A549 (cell line): ENCODE measurements at regions not wholly inside any gene's neighbourhood (a gene's known extent, or its start where the extent isn't known, plus 50 kb on each side); places are given as distances from the start of the nearest gene placed in this dataset.

Source experiments
- ATAC-seq, 2 experiments: fragments of 200-7000 bp in 1 of 2; fragments of >200 bp in 1 of 2; cut with Nextera tagmentation in 1 of 2; cut with Tn5 transposase in 1 of 2; 3 replicates each; pipeline versions ENCODE4 v1.8.0 to v1.9.1; 2018 to 2020; ENCODE audit warnings: mild to moderate bottlenecking in 1 of 2, moderate library complexity in 1 of 2
- CTCF ChIA-PET: fragments of 300-600 bp; sonication (Branson Sonifier 250); formaldehyde crosslinking; extraction: SDS; loops from one replicate; lab custom pipeline; 2021; ENCODE audit warnings: antibody characterized with exemption, inconsistent platforms; lab: Yijun Ruan, JAX
- POLR2A ChIA-PET: fragments of 350-600 bp; formaldehyde crosslinking; extraction: SDS; loops from one replicate; lab custom pipeline; 2021; ENCODE audit warnings: antibody characterized with exemption, inconsistent platforms; lab: Yijun Ruan, JAX
- DNase-seq, 2 experiments: peaks; one replicate each; pipeline versions ENCODE4 v3.0.0 to v3.0.0-alpha.2; 2011 to 2016; ENCODE audit warnings: low read depth in 1 of 2, low spot score in 1 of 2
- FAIRE-seq: peaks from 2 replicates; lab custom pipeline; 2011; peaks lifted over from hg19 to GRCh38; lab: Jason Lieb, UNC
- H3K27ac ChIP-seq, 2 experiments: fragments of >200 bp; sonication (Bioruptor Twin); formaldehyde crosslinking; 3 replicates each; pipeline ENCODE4 v1.5.1; 2016 to 2017
- H3K4me1 ChIP-seq: fragments of >200 bp; sonication (Bioruptor Twin); formaldehyde crosslinking; 3 replicates; pipeline ENCODE4 v1.6.1; 2016
- H3K4me2 ChIP-seq: fragments of >200 bp; sonication (Bioruptor Twin); formaldehyde crosslinking; 3 replicates; pipeline ENCODE4 v1.6.1; 2016
- H3K4me3 ChIP-seq: fragments of >200 bp; sonication (Bioruptor Twin); formaldehyde crosslinking; 3 replicates; pipeline ENCODE4 v1.5.1; 2016
- H3K9me3 ChIP-seq: fragments of >200 bp; sonication (Bioruptor Twin); formaldehyde crosslinking; 3 replicates; pipeline ENCODE4 v1.6.1; 2016
- ATOH8 ChIP-seq: fragments of 250-450 bp; sonication (Bioruptor Pico); IDR thresholded peaks from 2 replicates; pipeline ENCODE4 v1.5.0; 2020; ENCODE audit warnings: low read depth, mild to moderate bottlenecking, moderate library complexity
- BCL3 ChIP-seq: fragments of >200 bp; sonication (Bioruptor Twin); formaldehyde crosslinking; IDR thresholded peaks from 3 replicates; pipeline ENCODE4 v1.6.1; 2016
- BHLHE40 ChIP-seq: IDR thresholded peaks from 2 replicates; pipeline ENCODE4 v1.6.1; 2012; ENCODE audit warnings: low read depth, low read length, inconsistent platforms
- CBX2 ChIP-seq: fragments of 200-600 bp; sonication (generic); IDR thresholded peaks from 2 replicates; pipeline ENCODE4 v1.6.1; 2016; ENCODE audit warnings: low read depth, mild to moderate bottlenecking, borderline replicate concordance
- CBX8 ChIP-seq: fragments of 200-600 bp; sonication (generic); IDR thresholded peaks from 2 replicates; pipeline ENCODE4 v1.6.1; 2016
- CEBPB ChIP-seq, 2 experiments: fragments of >200 bp in 1 of 2; sonication (Bioruptor Twin) in 1 of 2; formaldehyde crosslinking in 1 of 2; IDR thresholded peaks; 2 replicates each; pipeline ENCODE4 v1.6.1; 2012 to 2016
- CHD4 ChIP-seq: fragments of 200-600 bp; sonication (generic); IDR thresholded peaks from 2 replicates; pipeline ENCODE4 v1.6.1; 2016; ENCODE audit warnings: antibody characterized with exemption, mild to moderate bottlenecking, borderline replicate concordance
- EHF ChIP-seq: fragments of 250-450 bp; sonication (Bioruptor Pico); IDR thresholded peaks from 2 replicates; pipeline ENCODE4 v1.5.0; 2020; ENCODE audit warnings: mild to moderate bottlenecking
- EP300 ChIP-seq, 2 experiments: fragments of >200 bp; sonication (Bioruptor Twin); formaldehyde crosslinking; IDR thresholded peaks; 2 replicates in 1 of 2; 3 replicates in 1 of 2; pipeline ENCODE4 v1.6.1; 2016 to 2017
- FOSB ChIP-seq: fragments of 250-450 bp; sonication (Bioruptor Pico); IDR thresholded peaks from 2 replicates; pipeline ENCODE4 v1.5.0; 2020; ENCODE audit warnings: mild to moderate bottlenecking, moderate library complexity
- FOSL2 ChIP-seq, 2 experiments: fragments of 450-650 bp in 1 of 2; fragments of >200 bp in 1 of 2; sonication (Bioruptor Twin) in 1 of 2; formaldehyde crosslinking; IDR thresholded peaks; 2 replicates each; pipeline versions ENCODE4 v1.5.0 to v1.6.1; 2016 to 2020; ENCODE audit warnings: mild to moderate bottlenecking in 1 of 2, moderate library complexity in 1 of 2
- GATA3 ChIP-seq: IDR thresholded peaks from 2 replicates; pipeline ENCODE4 v1.6.1; 2012; ENCODE audit warnings: borderline replicate concordance
- HDAC2 ChIP-seq: fragments of 200-600 bp; sonication (generic); IDR thresholded peaks from 2 replicates; pipeline ENCODE4 v1.6.1; 2016
- HES2 ChIP-seq: fragments of >200 bp; sonication (Bioruptor Twin); formaldehyde crosslinking; IDR thresholded peaks from 2 replicates; pipeline ENCODE4 v1.6.1; 2016
- HOXA7 ChIP-seq: fragments of 250-450 bp; sonication (Bioruptor Pico); IDR thresholded peaks from 2 replicates; pipeline ENCODE4 v1.5.0; 2020; ENCODE audit warnings: mild to moderate bottlenecking, moderate library complexity
- HOXB13 ChIP-seq: fragments of 250-450 bp; sonication (Bioruptor Pico); IDR thresholded peaks from 2 replicates; pipeline ENCODE4 v1.5.0; 2020; ENCODE audit warnings: low read depth, mild to moderate bottlenecking, moderate library complexity
- HOXB5 ChIP-seq: fragments of 250-450 bp; sonication (Bioruptor Pico); IDR thresholded peaks from 2 replicates; pipeline ENCODE4 v1.5.0; 2020; ENCODE audit warnings: mild to moderate bottlenecking, moderate library complexity
- JUN ChIP-seq, 2 experiments: fragments of >200 bp; sonication (Bioruptor Twin); formaldehyde crosslinking; IDR thresholded peaks; 2 replicates in 1 of 2; 3 replicates in 1 of 2; pipeline ENCODE4 v1.6.1; 2016 to 2017
- JUNB ChIP-seq: fragments of >200 bp; sonication (Bioruptor Twin); formaldehyde crosslinking; IDR thresholded peaks from 2 replicates; pipeline ENCODE4 v1.6.1; 2016
- MAFK ChIP-seq: fragments of 450-650 bp; IDR thresholded peaks from 2 replicates; pipeline ENCODE4 v1.6.1; 2014; ENCODE audit not compliant: partially characterized antibody
- MAX ChIP-seq: IDR thresholded peaks from 2 replicates; pipeline ENCODE4 v1.6.1; 2012
- NPAS2 ChIP-seq: fragments of 250-450 bp; sonication (Bioruptor Pico); IDR thresholded peaks from 2 replicates; pipeline ENCODE4 v1.8.0; 2022; ENCODE audit warnings: mild to moderate bottlenecking, moderate library complexity, borderline replicate concordance
- PBX3 ChIP-seq: IDR thresholded peaks from 2 replicates; pipeline ENCODE4 v1.6.1; 2012
- RAD21 ChIP-seq, 2 experiments: fragments of >200 bp in 1 of 2; sonication (Bioruptor Twin) in 1 of 2; formaldehyde crosslinking in 1 of 2; IDR thresholded peaks in 1 of 2; conservative IDR thresholded peaks in 1 of 2; 2 replicates in 1 of 2; 3 replicates in 1 of 2; pipeline ENCODE4 v1.6.1; 2012 to 2018; ENCODE audit warnings: inconsistent platforms in 1 of 2
- RARB ChIP-seq: fragments of 250-450 bp; sonication (Bioruptor Pico); IDR thresholded peaks from 2 replicates; pipeline ENCODE4 v1.8.0; 2021; ENCODE audit warnings: mild to moderate bottlenecking, moderate library complexity
- RCOR1 ChIP-seq: fragments of 150-350 bp; IDR thresholded peaks from 2 replicates; pipeline ENCODE4 v1.6.1; 2014; ENCODE audit warnings: antibody characterized with exemption, low read length, low read depth
- REST ChIP-seq: fragments of 200-600 bp; sonication (generic); IDR thresholded peaks from 2 replicates; pipeline ENCODE4 v1.6.1; 2016; ENCODE audit warnings: antibody characterized with exemption, mild to moderate bottlenecking, moderate library complexity
- RFX5 ChIP-seq: fragments of 450-650 bp; IDR thresholded peaks from 2 replicates; pipeline ENCODE4 v1.7.1; 2014; ENCODE audit warnings: antibody characterized with exemption, mild to moderate bottlenecking, moderate library complexity
- RNF2 ChIP-seq: fragments of 200-600 bp; sonication (generic); IDR thresholded peaks from 2 replicates; pipeline ENCODE4 v1.6.1; 2016; ENCODE audit warnings: low read depth, mild to moderate bottlenecking, antibody characterized with exemption, moderate library complexity, borderline replicate concordance
- SMC3 ChIP-seq: fragments of >200 bp; sonication (Bioruptor Twin); formaldehyde crosslinking; IDR thresholded peaks from 3 replicates; pipeline ENCODE4 v1.6.1; 2018; ENCODE audit warnings: inconsistent platforms
- SREBF2 ChIP-seq: fragments of 450-650 bp; IDR thresholded peaks from 2 replicates; pipeline ENCODE4 v1.6.1; 2014; ENCODE audit warnings: mild to moderate bottlenecking, moderate library complexity
- TFCP2L1 ChIP-seq: fragments of 250-450 bp; sonication (Bioruptor Pico); IDR thresholded peaks from 2 replicates; pipeline ENCODE4 v1.5.0; 2021; ENCODE audit warnings: mild to moderate bottlenecking
- TP53 ChIP-seq: fragments of 250-450 bp; sonication (Bioruptor Pico); IDR thresholded peaks from 2 replicates; pipeline ENCODE4 v1.5.0; 2021; ENCODE audit warnings: mild to moderate bottlenecking, moderate library complexity
- ZFP36 ChIP-seq: fragments of 450-650 bp; IDR thresholded peaks from 2 replicates; pipeline ENCODE4 v1.6.1; 2014; ENCODE audit warnings: borderline replicate concordance; ENCODE audit not compliant: partially characterized antibody
- ZNF302 ChIP-seq: fragments of 250-450 bp; sonication (Bioruptor Pico); IDR thresholded peaks from 2 replicates; pipeline ENCODE4 v1.9.0; 2021; ENCODE audit warnings: inconsistent platforms, mild to moderate bottlenecking, moderate library complexity
- WGBS: methylation state at CpG from one replicate; pipeline ENCODE4 v1.1.6; 2017; ENCODE audit errors: missing lambda C conversion rate; 5-methylcytosine and 5-hydroxymethylcytosine counted together

GRCh38 chr6:144893680-144894151, 608.6 kb downstream of the UTRN start:
- H3K9me3 ChIP-seq, result no peaks in the 10 kb centered on the region
- no peak overlapping the region for H3K27ac ChIP-seq
- no peak overlapping the region for H3K4me3 ChIP-seq
- ATAC-seq, result peak; percentile 62 to 86
- 0 out of 2 replicates have a peak, but pooled peaks have one; percentile 29 for TF ChIP-seq RARB (CRISPR knock-in tag)
- TF ChIP-seq EHF (CRISPR knock-in tag), result no peak
- TF ChIP-seq PBX3, result no peak
- no peak for TF ChIP-seq RCOR1
- no peak for TF ChIP-seq SREBF2
- TF ChIP-seq JUNB, result peak; percentile 72
- peak; percentile 27 to 88; a peak in 1 of 5 replicates for TF ChIP-seq JUN (IDR thresholded peaks at IDR 0.05)
- no peak for TF ChIP-seq RNF2
- TF ChIP-seq REST, result no peak
- TF ChIP-seq TP53 (CRISPR knock-in tag), result no peak
- no peak for TF ChIP-seq CBX8
- no peak for TF ChIP-seq FOSB
- TF ChIP-seq ZNF302 (CRISPR knock-in tag), result no peak
- peak; percentile 77; the same call in 1 of the 3 replicates for TF ChIP-seq BCL3
- no peak for TF ChIP-seq TFCP2L1 (CRISPR knock-in tag)
- TF ChIP-seq BHLHE40, result no peak
- TF ChIP-seq HDAC2, result no peak
- no peak for TF ChIP-seq NPAS2 (CRISPR knock-in tag)
- TF ChIP-seq HES2, result 0 out of 2 replicates have a peak, but pooled peaks have one; percentile 32
- peak; percentile 93 for TF ChIP-seq GATA3
- no peak for TF ChIP-seq FOSL2 (IDR thresholded peaks at IDR 0.05)
- TF ChIP-seq FOSL2 (CRISPR knock-in tag; IDR thresholded peaks at IDR 0.05), result peak; percentile 83
- no peak for TF ChIP-seq ATOH8 (CRISPR knock-in tag)
- TF ChIP-seq HOXA7 (CRISPR knock-in tag), result no peak
- TF ChIP-seq CBX2, result no peak
- no peak for TF ChIP-seq RFX5
- peak; percentile 51 for TF ChIP-seq ZFP36
- no peak for TF ChIP-seq CHD4
- peak; percentile 25; the same call in 1 of the 3 replicates for TF ChIP-seq SMC3
- no peak for TF ChIP-seq MAFK
- peak in 1 of 2 experiments; percentile 78; a peak in 2 of 5 replicates for TF ChIP-seq EP300 (IDR thresholded peaks at IDR 0.05)
- no peak for TF ChIP-seq HOXB5 (CRISPR knock-in tag)
- TF ChIP-seq CEBPB (IDR thresholded peaks at IDR 0.05), result peak; percentile 83 to 86
- peak; percentile 12; the same call in 1 of the 2 replicates for TF ChIP-seq MAX
- peak in 1 of 2 experiments; percentile 25; a peak in 1 of 5 replicates for TF ChIP-seq RAD21 (conservative IDR thresholded peaks at IDR 0.05 in 1 of 2, IDR thresholded peaks at IDR 0.05 in 1 of 2)
- no peak for TF ChIP-seq HOXB13
- TF ChIP-seq, all 56 proteins: peak for 13
- ChIA-PET POLR2A (no interaction called here), CTCF (no interaction called here)
- WGBS, result 0% methylated on average over 2 of the region's 2 CpGs
- FAIRE-seq, result no peak
- H3K4me1 ChIP-seq, result peaks cover 43% of the 10 kb centered on the region
- DNase-seq, result peak in 1 of 2 experiments; percentile 80
- peak overlapping the region; percentile 52 for H3K4me2 ChIP-seq
